ENCODE measurements at regions not wholly inside any gene's neighbourhood (a gene's known extent, or its start where the extent isn't known, plus 50 kb on each side); places are given as distances from the start of the nearest gene placed in this dataset.

DNA sequence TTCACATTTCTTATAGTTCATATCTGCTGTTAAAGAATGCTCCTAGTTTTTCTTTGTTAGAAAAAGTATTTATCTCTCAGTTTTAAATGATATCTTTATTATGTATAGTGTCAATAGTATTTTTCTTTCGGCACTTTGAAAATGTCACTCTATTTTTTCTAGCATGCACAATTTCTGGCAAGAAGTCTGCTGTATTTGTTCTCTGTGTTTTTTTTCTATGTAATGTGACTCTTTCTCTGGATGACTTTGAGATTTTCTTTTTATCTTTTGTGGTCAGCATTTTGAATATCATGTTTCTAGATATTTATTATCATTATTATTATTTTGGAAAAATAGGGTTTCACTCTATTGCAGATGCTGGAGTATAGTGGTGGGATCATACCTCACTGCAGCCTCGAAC, 285.2 kb downstream of the PTGER3 start:
- TF ChIP-seq, protein P1, sequence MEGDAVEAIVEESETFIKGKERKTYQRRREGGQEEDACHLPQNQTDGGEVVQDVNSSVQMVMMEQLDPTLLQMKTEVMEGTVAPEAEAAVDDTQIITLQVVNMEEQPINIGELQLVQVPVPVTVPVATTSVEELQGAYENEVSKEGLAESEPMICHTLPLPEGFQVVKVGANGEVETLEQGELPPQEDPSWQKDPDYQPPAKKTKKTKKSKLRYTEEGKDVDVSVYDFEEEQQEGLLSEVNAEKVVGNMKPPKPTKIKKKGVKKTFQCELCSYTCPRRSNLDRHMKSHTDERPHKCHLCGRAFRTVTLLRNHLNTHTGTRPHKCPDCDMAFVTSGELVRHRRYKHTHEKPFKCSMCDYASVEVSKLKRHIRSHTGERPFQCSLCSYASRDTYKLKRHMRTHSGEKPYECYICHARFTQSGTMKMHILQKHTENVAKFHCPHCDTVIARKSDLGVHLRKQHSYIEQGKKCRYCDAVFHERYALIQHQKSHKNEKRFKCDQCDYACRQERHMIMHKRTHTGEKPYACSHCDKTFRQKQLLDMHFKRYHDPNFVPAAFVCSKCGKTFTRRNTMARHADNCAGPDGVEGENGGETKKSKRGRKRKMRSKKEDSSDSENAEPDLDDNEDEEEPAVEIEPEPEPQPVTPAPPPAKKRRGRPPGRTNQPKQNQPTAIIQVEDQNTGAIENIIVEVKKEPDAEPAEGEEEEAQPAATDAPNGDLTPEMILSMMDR (IDR thresholded peaks at IDR 0.05): no peak
- H3K27me3 ChIP-seq: no peaks in the 10 kb centered on the region
- no peaks in the 10 kb centered on the region for H3K4me1 ChIP-seq
- DNase-seq: no peak
- no peaks in the 10 kb centered on the region for H3K36me3 ChIP-seq
- intact Hi-C loops (cut with DNase I; ENCODE audit: low total_unique reads): no loop called here
- no peaks in the 10 kb centered on the region for H3K9me3 ChIP-seq
- no peak overlapping the region for H3K27ac ChIP-seq
- no peak overlapping the region for H3K4me3 ChIP-seq

DNA sequence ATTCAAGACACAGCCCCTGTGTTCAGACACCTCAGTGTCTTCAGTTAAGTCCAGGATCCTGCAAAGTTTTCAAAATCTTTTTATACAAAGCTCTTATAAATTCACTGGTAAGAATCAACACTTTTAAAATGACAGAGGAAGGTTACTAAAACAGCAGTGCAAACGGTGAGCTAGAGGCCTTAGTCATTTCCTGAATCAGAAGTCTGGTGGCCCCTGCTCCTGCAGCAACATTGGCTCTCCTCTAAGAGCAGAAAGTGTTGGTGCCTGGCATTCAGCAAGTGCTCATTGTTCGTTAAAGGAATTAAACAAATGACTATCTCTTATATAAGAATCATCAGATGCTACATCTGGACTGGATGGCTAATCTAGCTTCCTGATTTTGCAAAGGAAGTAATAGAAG, 282.9 kb downstream of the PTGER3 start:
- intact Hi-C loops (cut with DNase I; ENCODE audit: low total_unique reads): no loop called here
- TF ChIP-seq, protein P1 (IDR thresholded peaks at IDR 0.05): no peak
- no peaks in the 10 kb centered on the region for H3K4me1 ChIP-seq
- H3K9me3 ChIP-seq: no peaks in the 10 kb centered on the region
- no peak for DNase-seq
- H3K36me3 ChIP-seq: no peaks in the 10 kb centered on the region
- no peak overlapping the region for H3K4me3 ChIP-seq
- H3K27ac ChIP-seq: no peak overlapping the region
- H3K27me3 ChIP-seq: no peaks in the 10 kb centered on the region

DNA sequence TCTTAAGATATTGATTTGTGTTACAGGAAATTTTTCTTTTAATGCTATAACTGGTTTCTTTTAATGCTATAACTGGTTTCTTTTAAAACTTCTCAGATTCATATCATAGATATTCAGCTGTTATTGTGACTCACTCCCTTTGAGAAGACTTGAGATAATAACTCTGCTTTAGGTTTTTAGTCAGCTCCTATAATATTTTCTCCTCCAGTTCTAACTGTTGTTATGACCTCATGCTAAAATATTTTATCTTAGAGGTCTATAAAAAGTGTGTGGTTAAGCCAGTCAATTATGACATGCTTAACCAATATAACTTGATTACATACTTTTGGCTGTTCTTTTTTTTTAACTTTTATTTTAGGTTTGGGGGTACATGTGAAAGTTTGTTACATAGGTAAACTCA, 280.2 kb downstream of the PTGER3 start:
- no peak overlapping the region for H3K4me3 ChIP-seq
- TF ChIP-seq, protein P1 (IDR thresholded peaks at IDR 0.05): no peak
- H3K9me3 ChIP-seq: peaks cover 0 to 4% (median 0%) of the 10 kb centered on the region in 3 donors
- DNase-seq: no peak
- H3K27me3 ChIP-seq: no peaks in the 10 kb centered on the region
- no peaks in the 10 kb centered on the region for H3K36me3 ChIP-seq
- no peak overlapping the region for H3K27ac ChIP-seq
- intact Hi-C loops (cut with DNase I; ENCODE audit: low total_unique reads): no loop called here
- H3K4me1 ChIP-seq: no peaks in the 10 kb centered on the region

DNA sequence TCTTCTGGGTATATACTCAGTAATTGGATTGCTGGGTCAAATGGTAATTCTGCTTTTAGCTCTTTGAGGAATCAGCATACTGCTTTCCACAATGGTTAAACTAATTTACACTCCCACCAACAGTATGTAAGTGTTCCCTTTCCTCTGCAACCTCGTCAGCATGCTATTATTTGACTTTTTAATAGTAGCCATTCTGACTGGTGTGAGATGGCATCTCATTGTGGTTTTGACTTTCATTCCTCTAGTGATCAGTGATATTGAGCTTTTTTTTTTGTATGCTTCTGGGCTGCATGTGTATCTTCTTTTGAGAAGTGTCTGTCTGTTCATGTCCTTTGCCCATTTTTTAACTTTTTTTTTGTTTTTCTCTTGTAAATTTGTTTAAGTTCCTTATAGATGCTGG, 279.4 kb downstream of the PTGER3 start:
- Histone ChIP-seq H3K4me3 (no peak overlapping the region), H3K36me3 (no peaks in the 10 kb centered on the region), H3K9me3 (peaks cover 0 to 4% (median 0%) of the 10 kb centered on the region in 3 donors), H3K27ac (no peak overlapping the region), H3K4me1 (no peaks in the 10 kb centered on the region), H3K27me3 (no peaks in the 10 kb centered on the region)
- intact Hi-C loops (cut with DNase I; ENCODE audit: low total_unique reads): no loop called here
- TF ChIP-seq, protein P1 (IDR thresholded peaks at IDR 0.05): no peak
- DNase-seq: no peak

DNA sequence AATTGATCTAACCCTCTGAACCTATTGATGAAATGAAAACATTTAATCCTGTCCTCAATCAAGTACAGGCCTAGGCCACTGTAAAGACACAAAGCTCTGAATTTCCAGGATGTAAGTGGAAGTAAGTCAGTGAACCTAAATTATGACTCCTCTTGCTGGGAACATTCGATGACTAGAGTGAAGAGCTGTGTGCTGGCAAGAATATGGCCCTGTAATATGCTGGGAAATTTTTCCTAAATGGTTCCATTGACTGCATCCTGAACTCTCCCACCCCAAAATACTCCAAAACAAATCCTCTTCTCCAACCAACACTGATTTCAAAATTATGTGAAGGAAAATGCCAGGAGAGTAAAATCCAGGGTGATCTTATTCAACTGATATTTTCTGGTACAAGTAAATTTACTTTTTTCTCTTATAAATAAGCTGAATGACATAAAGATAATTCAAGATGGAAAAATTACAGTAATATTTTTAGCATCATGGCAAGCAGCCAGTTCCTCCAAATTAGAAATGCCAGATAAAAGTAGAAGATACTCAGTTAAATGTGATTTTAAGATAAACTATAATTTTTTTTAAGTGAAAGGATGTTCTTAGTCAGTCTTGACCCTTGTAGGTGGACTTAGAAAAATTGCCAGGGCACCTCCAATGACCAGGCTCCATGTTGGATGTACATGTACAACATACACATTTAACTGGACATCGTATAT, 269.4 kb downstream of the PTGER3 start:
- DNase-seq: no peak
- intact Hi-C loops (cut with DNase I; ENCODE audit: low total_unique reads): no loop called here
- no peak overlapping the region for H3K4me3 ChIP-seq

More for the DNA sequence above, 269.4 kb downstream of the PTGER3 start:
- H3K27me3 ChIP-seq: no peaks in the 10 kb centered on the region
- TF ChIP-seq, protein P1 (IDR thresholded peaks at IDR 0.05): no peak
- no peaks in the 10 kb centered on the region for H3K9me3 ChIP-seq
- no peaks in the 10 kb centered on the region for H3K4me1 ChIP-seq
- H3K36me3 ChIP-seq: no peaks in the 10 kb centered on the region
- no peak overlapping the region for H3K27ac ChIP-seq
